K562 (cell line): ENCODE measurements at regions not wholly inside any gene's neighbourhood (a gene's known extent, or its start where the extent isn't known, plus 50 kb on each side); places are given as distances from the start of the nearest gene placed in this dataset.

ENCODE experiments used
- ATAC-seq: fragments of 200-7000 bp; cut with Tn5 transposase; 3 replicates; pipeline ENCODE4 v1.9.1; 2020; ENCODE audit warnings: moderate library complexity
- BruUV-seq: library from RNA; stranded (reverse); fragments of 400-500 nt; replicated peaks from 2 replicates; lab custom pipeline; 2021; lab: Mats Ljungman, UMichigan
- CTCF ChIA-PET: fragments of 300-600 bp; formaldehyde crosslinking; extraction: SDS; loops from one replicate; lab custom pipeline; 2021; ENCODE audit warnings: low intra/inter-chr PET ratio; lab: Yijun Ruan, JAX
- POLR2A ChIA-PET: fragments of 300-600, 350-650 bp; sonication (Branson Sonifier 250); formaldehyde crosslinking; extraction: SDS; loops from one replicate; lab custom pipeline; 2021; ENCODE audit warnings: antibody characterized with exemption, inconsistent platforms; lab: Yijun Ruan, JAX
- DNase-seq, 4 experiments: peaks; one replicate each; pipeline versions ENCODE4 v3.0.0 to v3.0.0-alpha.2; 2011 to 2018; ENCODE audit warnings: low spot score in 3 of 4, mixed read lengths in 3 of 4; ENCODE audit errors: extremely low read depth in 1 of 4
- FAIRE-seq: peaks from 2 replicates; lab custom pipeline; 2011; peaks lifted over from hg19 to GRCh38; lab: Jason Lieb, UNC
- H2AFZ ChIP-seq: 2 replicates; pipeline ENCODE4 v1.6.0; 2011; ENCODE audit warnings: low read depth, low read length, control low read depth, inconsistent platforms
- H3K27ac ChIP-seq: fragments of 200-600 bp; 3 replicates; pipeline ENCODE4 v1.8.0; 2011; ENCODE audit warnings: low read depth, mild to moderate bottlenecking, control low read depth, inconsistent platforms, low read length, moderate library complexity, mixed read lengths; ENCODE audit errors: extremely low read depth
- H3K27me3 ChIP-seq, 2 experiments: fragments of 300-600 bp in 1 of 2; 2 replicates in 1 of 2; 3 replicates in 1 of 2; pipeline versions ENCODE4 v1.6.0 to v1.8.0; 2011; ENCODE audit warnings: inconsistent platforms in 2 of 2, low read length in 2 of 2, mild to moderate bottlenecking in 1 of 2, mixed read lengths in 1 of 2, moderate library complexity in 1 of 2; ENCODE audit not compliant: control insufficient read depth in 2 of 2, insufficient read depth in 2 of 2
- H3K36me3 ChIP-seq: fragments of 300-600 bp; 3 replicates; pipeline ENCODE4 v1.8.0; 2011; ENCODE audit warnings: mild to moderate bottlenecking, low read length, inconsistent platforms; ENCODE audit not compliant: control insufficient read depth, insufficient read depth
- H3K4me1 ChIP-seq, 2 experiments: fragments of 200-600 bp in 1 of 2; replicated peaks in 1 of 2; 2 replicates in 1 of 2; 3 replicates in 1 of 2; pipeline versions ENCODE4 v1.5.1 to v1.8.0; 2011; ENCODE audit warnings: inconsistent platforms in 2 of 2, low read length in 2 of 2, mild to moderate bottlenecking in 1 of 2, mixed read lengths in 1 of 2, moderate library complexity in 1 of 2; ENCODE audit not compliant: control insufficient read depth in 2 of 2, insufficient read depth in 2 of 2
- H3K4me2 ChIP-seq: 2 replicates; pipeline ENCODE4 v1.6.1; 2011; ENCODE audit warnings: low read length, control low read depth, inconsistent platforms, mixed read lengths; ENCODE audit not compliant: insufficient read depth
- H3K4me3 ChIP-seq: fragments of 200-600 bp; sonication (generic), shearing (Covaris generic); 2 replicates; pipeline ENCODE4 v1.5.1; 2016; ENCODE audit warnings: control low read depth, inconsistent platforms
- H3K79me2 ChIP-seq: fragments of 200-600 bp; 3 replicates; pipeline ENCODE4 v1.8.0; 2011; ENCODE audit warnings: low read length, inconsistent platforms; ENCODE audit not compliant: control insufficient read depth, insufficient read depth
- H3K9ac ChIP-seq, 2 experiments: 2 replicates each; pipeline versions ENCODE4 v1.6.0 to v1.6.1; 2011; ENCODE audit warnings: low read depth in 2 of 2, low read length in 2 of 2, control low read depth in 1 of 2, inconsistent platforms in 1 of 2, mild to moderate bottlenecking in 1 of 2, mixed read lengths in 1 of 2; ENCODE audit not compliant: insufficient read depth in 1 of 2
- H3K9me1 ChIP-seq: one replicate; pipeline ENCODE4 v1.6.0; 2011; ENCODE audit warnings: inconsistent platforms, mild to moderate bottlenecking, low read length, moderate library complexity; ENCODE audit not compliant: control insufficient read depth, insufficient read depth
- H3K9me3 ChIP-seq: replicated peaks from 2 replicates; pipeline ENCODE4 v1.5.1; 2011; ENCODE audit warnings: low read depth, low read length, inconsistent platforms; ENCODE audit not compliant: control insufficient read depth, insufficient read depth
- H4K20me1 ChIP-seq: replicated peaks from 2 replicates; pipeline ENCODE4 v1.6.1; 2011; ENCODE audit warnings: low read length, inconsistent platforms, mixed read lengths; ENCODE audit not compliant: control insufficient read depth, insufficient read depth
- COPS2 ChIP-seq: fragments of 450-650 bp; conservative IDR thresholded peaks from 2 replicates; pipeline ENCODE4 v1.6.1; 2016; ENCODE audit warnings: mild to moderate bottlenecking, moderate library complexity
- DDX20 ChIP-seq: fragments of 450-650 bp; IDR thresholded peaks from 2 replicates; pipeline ENCODE4 v1.6.1; 2016; ENCODE audit warnings: missing genetic modification characterization, low read depth, mild to moderate bottlenecking, missing compliant biosample characterization, moderate library complexity
- ESRRB ChIP-seq: fragments of 250-450 bp; sonication (Bioruptor Pico); IDR thresholded peaks from 2 replicates; pipeline ENCODE4 v1.5.0; 2020; ENCODE audit warnings: mild to moderate bottlenecking, moderate library complexity, borderline replicate concordance
- HDAC6 ChIP-seq: IDR thresholded peaks from 2 replicates; pipeline ENCODE4 v1.6.1; 2012; ENCODE audit warnings: low read depth, mild to moderate bottlenecking, control low read depth, inconsistent platforms, low read length, moderate library complexity
- MAFF ChIP-seq: IDR thresholded peaks from 2 replicates; pipeline ENCODE4 v1.6.1; 2012; ENCODE audit warnings: low read length, improper control_type of control experiment
- MIER1 ChIP-seq: fragments of 450-650 bp; IDR thresholded peaks from 2 replicates; pipeline ENCODE4 v1.6.1; 2016; ENCODE audit warnings: antibody characterized with exemption, mild to moderate bottlenecking, low read depth
- RHOXF2B ChIP-seq: fragments of 250-450 bp; sonication (Bioruptor Pico); conservative IDR thresholded peaks from 2 replicates; pipeline ENCODE4 v1.5.1; 2021
- YY1 ChIP-seq, 3 experiments: IDR thresholded peaks; 2 replicates each; pipeline ENCODE4 v1.6.1; 2011; ENCODE audit warnings: low read length in 2 of 3, mild to moderate bottlenecking in 2 of 3, moderate library complexity in 2 of 3, borderline replicate concordance in 1 of 3, control low read depth in 1 of 3, low read depth in 1 of 3; ENCODE audit not compliant: insufficient read depth in 3 of 3, insufficient replicate concordance in 2 of 3, control insufficient read depth in 1 of 3, insufficient read length in 1 of 3; ENCODE audit errors: extremely low read depth in 1 of 3
- ZFPM2 ChIP-seq: fragments of 250-450 bp; sonication (Bioruptor Pico); IDR thresholded peaks from 2 replicates; pipeline ENCODE4 v1.5.1; 2022; ENCODE audit warnings: mild to moderate bottlenecking
- ZNF134 ChIP-seq: fragments of 250-450 bp; sonication (Bioruptor Pico); conservative IDR thresholded peaks from 2 replicates; pipeline ENCODE4 v1.4.0; 2020
- ZNF174 ChIP-seq: fragments of 250-450 bp; sonication (Bioruptor Pico); IDR thresholded peaks from 2 replicates; pipeline ENCODE4 v1.4.0; 2020; ENCODE audit warnings: mild to moderate bottlenecking
- ZNF41 ChIP-seq: fragments of 250-450 bp; sonication (Bioruptor Pico); conservative IDR thresholded peaks from 2 replicates; pipeline ENCODE4 v1.4.0; 2020; ENCODE audit warnings: mild to moderate bottlenecking
- ZNF830 ChIP-seq: fragments of 250-450 bp; sonication (Bioruptor Pico); IDR thresholded peaks from 2 replicates; pipeline ENCODE4 v1.5.0; 2021; ENCODE audit warnings: mild to moderate bottlenecking
- ZSCAN32 ChIP-seq: fragments of 450-650 bp; formaldehyde crosslinking; IDR thresholded peaks from 2 replicates; pipeline ENCODE4 v1.4.0; 2020; ENCODE audit warnings: mild to moderate bottlenecking, moderate library complexity
- WGBS: fragments of 100-300 bp; shearing (Covaris generic); methylation state at CpG from one replicate; pipeline ENCODE4 v1.1.6; 2016; ENCODE audit warnings: low coverage, mixed read lengths; ENCODE audit not compliant: insufficient coverage; ENCODE audit errors: missing lambda C conversion rate; 5-methylcytosine and 5-hydroxymethylcytosine counted together
- in situ Hi-C: fragments of 300-500 bp; cut with MboI; formaldehyde crosslinking; loops from 4 replicates; pipeline ENCODE4 v1.15.0; 2018; ENCODE audit warnings: inconsistent platforms, mixed read lengths
- intact Hi-C: fragments of 100-400 bp; cut with micrococcal nuclease; formaldehyde crosslinking; loops from 2 replicates; pipeline ENCODE4 v1.14.2; 2022

GRCh38 chr7:21318916-21319270, 109.0 kb upstream of the SP4 start:
- Histone ChIP-seq H3K36me3 (no peaks in the 10 kb centered on the region), H3K4me2 (no peak overlapping the region), H4K20me1 (no peaks in the 10 kb centered on the region), H3K27me3 (no peaks in the 10 kb centered on the region; a peak in 3 of 5 replicates), H3K9me3 (no peaks in the 10 kb centered on the region), H3K27ac (no peak overlapping the region), H2AFZ (no peak overlapping the region), H3K79me2 (no peaks in the 10 kb centered on the region), H3K4me1 (no peaks in the 10 kb centered on the region), H3K4me3 (no peak overlapping the region), H3K9me1 (no peaks in the 10 kb centered on the region), H3K9ac (no peak overlapping the region)
- POLR2A ChIA-PET, result no interaction called here
- WGBS, result 9% methylated on average over 1 of the region's 1 CpG
- TF ChIP-seq ZNF134 (CRISPR knock-in tag) (no peak), RHOXF2B (no peak), ZSCAN32 (CRISPR knock-in tag) (no peak), ZNF174 (no peak), ZNF830 (no peak), ZFPM2 (CRISPR knock-in tag) (no peak), HDAC6 (no peak), MAFF (no peak), ZNF41 (CRISPR knock-in tag) (no peak), ESRRB (CRISPR knock-in tag) (no peak), YY1 (IDR thresholded peaks at IDR 0.05; ENCODE audit: borderline replicate concordance in 1 of 3, control insufficient read depth in 1 of 3, extremely low read depth in 1 of 3, insufficient read depth in 3 of 3, insufficient read length in 1 of 3, insufficient replicate concordance in 2 of 3, low read depth in 1 of 3, low read length in 2 of 3) (no peak), DDX20 (tag) (no peak), MIER1 (no peak), COPS2 (no peak)
- ATAC-seq (no peak), FAIRE-seq (no peak), DNase-seq (no peak)
- in situ Hi-C loops, result no loop called here
- CTCF ChIA-PET, result no interaction called here
- no TSS peak for BruUV-seq
- intact Hi-C loops, result no loop called here
